GM12891 (cell line): ENCODE measurements at regions not wholly inside any gene's neighbourhood (a gene's known extent, or its start where the extent isn't known, plus 50 kb on each side); places are given as distances from the start of the nearest gene placed in this dataset.

Source experiments
- PAX5 ChIP-seq: IDR thresholded peaks from 2 replicates; pipeline ENCODE4 v1.6.1; 2011; ENCODE audit warnings: low read length, moderate library complexity, mild to moderate bottlenecking; ENCODE audit not compliant: insufficient read depth, severe bottlenecking
- POLR2A ChIP-seq: IDR thresholded peaks from 2 replicates; pipeline ENCODE4 v1.6.1; 2011; ENCODE audit warnings: low read depth, low read length, control low read depth
- POLR2AphosphoS5 ChIP-seq: IDR thresholded peaks from 2 replicates; pipeline ENCODE4 v1.6.1; 2011; ENCODE audit warnings: low read depth, low read length, control low read depth

- TF ChIP-seq POLR2A (no peak), PAX5 (no peak), POLR2AphosphoS5 (no peak)
These were observed 89.5 kb upstream of the CSF3R start for GRCh38 chr1:36572142-36572715.
